RWPE2 (cell line): ENCODE measurements at regions not wholly inside any gene's neighbourhood (a gene's known extent, or its start where the extent isn't known, plus 50 kb on each side); places are given as distances from the start of the nearest gene placed in this dataset.

ENCODE experiments used
- ATAC-seq: fragments of 200-7000 bp; cut with Tn5 transposase; 3 replicates; pipeline ENCODE4 v1.9.1; 2021; ENCODE audit warnings: low read depth
- DNase-seq: peaks from one replicate; pipeline ENCODE4 v3.0.0-alpha.2; 2020; ENCODE audit warnings: low spot score
- H3K27ac ChIP-seq: fragments of 450-650 bp; 2 replicates; pipeline ENCODE4 v1.5.1; 2017; ENCODE audit warnings: mild to moderate bottlenecking; ENCODE audit not compliant: poor library complexity, severe bottlenecking
- H3K27me3 ChIP-seq: fragments of 250-450 bp; sonication (Bioruptor Pico); 2 replicates; pipeline ENCODE4 v1.5.1; 2021; ENCODE audit warnings: mild to moderate bottlenecking, moderate library complexity; ENCODE audit not compliant: insufficient read depth, poor library complexity, severe bottlenecking
- H3K36me3 ChIP-seq: fragments of 250-450 bp; sonication (Bioruptor Pico); 2 replicates; pipeline ENCODE4 v1.5.1; 2020; ENCODE audit warnings: low read depth, mild to moderate bottlenecking, moderate library complexity
- H3K4me1 ChIP-seq: fragments of 250-450 bp; sonication (Bioruptor Pico); 2 replicates; pipeline ENCODE4 v1.5.1; 2021; ENCODE audit warnings: mild to moderate bottlenecking, moderate library complexity; ENCODE audit not compliant: insufficient read depth, poor library complexity, severe bottlenecking
- H3K4me3 ChIP-seq: fragments of 250-450 bp; sonication (Bioruptor Pico); 2 replicates; pipeline ENCODE4 v1.5.1; 2021; ENCODE audit warnings: mild to moderate bottlenecking, moderate library complexity; ENCODE audit not compliant: severe bottlenecking
- H3K9me3 ChIP-seq: fragments of 250-450 bp; sonication (Bioruptor Pico); 2 replicates; pipeline ENCODE4 v1.5.1; 2021; ENCODE audit warnings: mild to moderate bottlenecking, moderate library complexity; ENCODE audit not compliant: severe bottlenecking
- CTCF ChIP-seq: fragments of 450-650 bp; IDR thresholded peaks from one replicate; pipeline ENCODE4 v1.5.1; 2017; ENCODE audit warnings: mild to moderate bottlenecking, moderate library complexity; ENCODE audit not compliant: poor library complexity, severe bottlenecking

GRCh38 chr4:57628004-57628403 lies 517.8 kb upstream of the IGFBP7 start:
- Histone ChIP-seq H3K36me3 (no peaks in the 10 kb centered on the region), H3K4me3 (no peak overlapping the region), H3K27ac (no peak overlapping the region), H3K9me3 (no peaks in the 10 kb centered on the region), H3K4me1 (no peaks in the 10 kb centered on the region), H3K27me3 (no peaks in the 10 kb centered on the region)
- TF ChIP-seq CTCF, result no peak
- ATAC-seq (no peak), DNase-seq (no peak)

GRCh38 chr4:57614257-57614932 lies 504.2 kb upstream of the IGFBP7 start:
- Histone ChIP-seq H3K4me1 (no peaks in the 10 kb centered on the region), H3K27ac (no peak overlapping the region), H3K9me3 (no peaks in the 10 kb centered on the region), H3K27me3 (no peaks in the 10 kb centered on the region), H3K4me3 (no peak overlapping the region), H3K36me3 (no peaks in the 10 kb centered on the region)
- DNase-seq, result no peak
- no peak for TF ChIP-seq CTCF
- ATAC-seq, result no peak

DNA sequence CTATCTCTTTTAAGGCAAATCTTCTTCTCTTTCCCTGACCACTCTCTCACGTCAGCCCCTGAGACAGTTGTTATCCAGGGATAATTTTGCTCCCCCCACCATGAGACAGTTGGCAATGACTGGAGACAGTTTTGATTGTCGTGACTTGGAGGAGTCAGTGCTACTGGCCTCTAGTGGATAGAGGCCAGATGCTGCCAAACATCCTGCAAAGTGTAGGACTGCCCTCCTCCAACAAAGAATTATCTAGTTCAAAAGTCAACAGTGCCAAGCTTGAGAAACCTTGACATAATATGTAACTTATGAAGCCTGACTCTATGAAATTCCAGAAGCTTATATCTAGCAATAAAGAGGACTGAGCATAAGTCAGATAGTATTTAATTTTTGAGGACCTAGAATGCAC lies 502.1 kb upstream of the IGFBP7 start:
- Histone ChIP-seq H3K4me1 (no peaks in the 10 kb centered on the region), H3K4me3 (no peak overlapping the region), H3K36me3 (no peaks in the 10 kb centered on the region), H3K9me3 (no peaks in the 10 kb centered on the region), H3K27me3 (no peaks in the 10 kb centered on the region), H3K27ac (no peak overlapping the region)
- peak; percentile 11 for TF ChIP-seq CTCF
- ATAC-seq, result no peak
- no peak for DNase-seq

- Histone ChIP-seq H3K27me3 (no peaks in the 10 kb centered on the region), H3K27ac (no peak overlapping the region), H3K36me3 (no peaks in the 10 kb centered on the region), H3K4me1 (no peaks in the 10 kb centered on the region), H3K9me3 (no peaks in the 10 kb centered on the region), H3K4me3 (no peak overlapping the region)
- TF ChIP-seq CTCF, result no peak
- DNase-seq (no peak), ATAC-seq (no peak; the same call in 2 of the 3 replicates)
These were observed 497.5 kb upstream of the IGFBP7 start for GRCh38 chr4:57607566-57608180.

- ATAC-seq (no peak), DNase-seq (no peak)
- Histone ChIP-seq H3K27ac (no peak overlapping the region), H3K9me3 (no peaks in the 10 kb centered on the region), H3K4me3 (no peak overlapping the region), H3K4me1 (no peaks in the 10 kb centered on the region), H3K27me3 (no peaks in the 10 kb centered on the region), H3K36me3 (no peaks in the 10 kb centered on the region)
- no peak for TF ChIP-seq CTCF
These were observed 495.2 kb upstream of the IGFBP7 start for GRCh38 chr4:57605376-57605775.
